ENCODE measurements at regions not wholly inside any gene's neighbourhood (a gene's known extent, or its start where the extent isn't known, plus 50 kb on each side); places are given as distances from the start of the nearest gene placed in this dataset.

DNA sequence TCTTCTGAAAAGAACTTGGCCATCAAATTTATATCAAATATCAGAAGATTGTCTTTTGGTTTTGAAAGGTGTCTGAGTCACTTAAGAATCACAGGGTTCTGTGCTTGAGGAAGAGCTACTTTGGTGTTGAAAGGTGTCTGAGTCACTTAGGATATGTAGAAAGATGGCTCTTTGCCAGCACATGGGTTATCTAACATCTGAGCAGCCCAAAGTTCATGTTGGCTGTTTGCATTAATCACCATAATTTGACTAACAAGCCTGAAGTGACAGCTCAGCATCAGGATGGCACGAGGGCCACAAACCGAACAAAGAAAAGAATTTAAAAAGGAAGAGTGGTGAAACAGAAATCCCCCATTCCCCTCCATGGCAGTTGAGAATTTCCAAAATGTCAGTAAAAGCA, 190.5 kb upstream of the CMC1 start:
- TF ChIP-seq POLR2A (IDR thresholded peaks at IDR 0.05), result no peak
- TF ChIP-seq, protein P1, sequence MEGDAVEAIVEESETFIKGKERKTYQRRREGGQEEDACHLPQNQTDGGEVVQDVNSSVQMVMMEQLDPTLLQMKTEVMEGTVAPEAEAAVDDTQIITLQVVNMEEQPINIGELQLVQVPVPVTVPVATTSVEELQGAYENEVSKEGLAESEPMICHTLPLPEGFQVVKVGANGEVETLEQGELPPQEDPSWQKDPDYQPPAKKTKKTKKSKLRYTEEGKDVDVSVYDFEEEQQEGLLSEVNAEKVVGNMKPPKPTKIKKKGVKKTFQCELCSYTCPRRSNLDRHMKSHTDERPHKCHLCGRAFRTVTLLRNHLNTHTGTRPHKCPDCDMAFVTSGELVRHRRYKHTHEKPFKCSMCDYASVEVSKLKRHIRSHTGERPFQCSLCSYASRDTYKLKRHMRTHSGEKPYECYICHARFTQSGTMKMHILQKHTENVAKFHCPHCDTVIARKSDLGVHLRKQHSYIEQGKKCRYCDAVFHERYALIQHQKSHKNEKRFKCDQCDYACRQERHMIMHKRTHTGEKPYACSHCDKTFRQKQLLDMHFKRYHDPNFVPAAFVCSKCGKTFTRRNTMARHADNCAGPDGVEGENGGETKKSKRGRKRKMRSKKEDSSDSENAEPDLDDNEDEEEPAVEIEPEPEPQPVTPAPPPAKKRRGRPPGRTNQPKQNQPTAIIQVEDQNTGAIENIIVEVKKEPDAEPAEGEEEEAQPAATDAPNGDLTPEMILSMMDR (IDR thresholded peaks at IDR 0.05), result no peak

All from uterus (tissue), 2 donors.